ENCODE measurements at regions not wholly inside any gene's neighbourhood (a gene's known extent, or its start where the extent isn't known, plus 50 kb on each side); places are given as distances from the start of the nearest gene placed in this dataset.

DNA sequence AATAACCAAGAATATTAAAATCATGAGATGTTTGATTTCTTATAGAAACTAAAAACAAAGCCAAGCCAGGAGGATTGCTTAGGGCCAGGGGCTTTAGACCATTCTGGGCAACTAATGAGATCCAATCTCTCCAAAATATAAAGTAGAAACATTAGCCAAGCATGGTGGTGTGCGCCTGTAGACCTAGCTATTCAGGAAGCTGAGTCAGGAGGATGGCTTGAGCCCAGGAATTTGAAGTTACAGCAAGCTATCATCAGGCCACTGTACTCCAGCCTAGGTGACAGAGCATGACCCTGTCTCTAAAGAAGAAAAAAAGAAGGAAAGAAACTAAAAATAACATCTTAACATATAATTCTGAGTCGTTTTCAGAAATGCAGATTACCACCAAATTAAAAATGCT lies 96.7 kb downstream of the NAF1 start:
- no peaks in the 10 kb centered on the region for H3F3A ChIP-seq (ENCODE audit: low read length, unreplicated experiment)
- no TSS peak for BruUV-seq (replicated peaks)
- TF ChIP-seq EZH2 (IDR thresholded peaks at IDR 0.05; ENCODE audit: low read length, unreplicated experiment) = no peak
- no peaks in the 10 kb centered on the region for H4K20me1 ChIP-seq (ENCODE audit: low read length)
- H3K4me3 ChIP-seq (ENCODE audit: low read length) = no peak overlapping the region
- no peaks in the 10 kb centered on the region for H3K9me3 ChIP-seq (ENCODE audit: low read length)
- DNase-seq (peak; percentile 17), ATAC-seq (no peak)
- H3K9ac ChIP-seq (ENCODE audit: low read length) = no peak overlapping the region
- H3K27me3 ChIP-seq (ENCODE audit: low read length) = no peaks in the 10 kb centered on the region
- peaks cover 16% of the 10 kb centered on the region for H3K4me1 ChIP-seq (ENCODE audit: insufficient read depth, low read length)
- CTCF ChIA-PET = no interaction called here
- H3K79me2 ChIP-seq (ENCODE audit: low read length) = no peaks in the 10 kb centered on the region
- H3K9me2 ChIP-seq (replicated peaks; ENCODE audit: low read length) = no peaks in the 10 kb centered on the region
- POLR2A ChIA-PET (ENCODE audit: unreplicated experiment) = no interaction called here
- no peak overlapping the region for H3K27ac ChIP-seq (ENCODE audit: low read length)
- intact Hi-C loops (cut with micrococcal nuclease) = no loop called here
- no peak overlapping the region for H3K4me2 ChIP-seq (ENCODE audit: low read length)
- H3K36me3 ChIP-seq (ENCODE audit: low read depth, low read length) = no peaks in the 10 kb centered on the region
- H2AFZ ChIP-seq (ENCODE audit: low read length) = no peak overlapping the region

DNA sequence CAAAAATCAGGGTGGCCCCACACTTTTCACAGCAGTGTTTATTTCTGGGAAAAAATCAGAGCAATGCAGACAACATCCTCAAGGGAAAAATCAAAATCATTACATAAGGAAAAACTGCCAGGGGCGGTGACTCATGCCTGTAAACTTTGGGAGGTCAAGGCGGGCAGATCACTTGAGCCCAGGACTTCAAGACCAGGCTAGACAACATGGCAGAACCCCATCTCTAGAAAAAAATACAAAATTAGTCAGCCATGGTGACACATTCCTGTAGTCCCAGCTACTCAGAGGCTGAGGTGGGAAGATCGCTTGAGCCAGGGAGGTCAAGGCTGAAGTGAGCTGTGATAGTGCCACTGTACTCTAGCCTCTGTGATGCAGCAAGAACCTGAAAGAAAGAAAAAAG lies 102.8 kb downstream of the NAF1 start:
- H3K36me3 ChIP-seq (ENCODE audit: low read depth, low read length) = no peaks in the 10 kb centered on the region
- H4K20me1 ChIP-seq (ENCODE audit: low read length) = no peaks in the 10 kb centered on the region
- H3K9me2 ChIP-seq (replicated peaks; ENCODE audit: low read length) = no peaks in the 10 kb centered on the region
- H3F3A ChIP-seq (ENCODE audit: low read length, unreplicated experiment) = no peaks in the 10 kb centered on the region
- H3K9me3 ChIP-seq (ENCODE audit: low read length) = no peaks in the 10 kb centered on the region
- no peak overlapping the region for H2AFZ ChIP-seq (ENCODE audit: low read length)
- H3K4me2 ChIP-seq (ENCODE audit: low read length) = no peak overlapping the region
- POLR2A ChIA-PET (ENCODE audit: unreplicated experiment) = no interaction called here
- no peak overlapping the region for H3K27ac ChIP-seq (ENCODE audit: low read length)
- CTCF ChIA-PET = no interaction called here
- no peaks in the 10 kb centered on the region for H3K79me2 ChIP-seq (ENCODE audit: low read length)
- ATAC-seq = peak; percentile 85
- peak; percentile 78 for DNase-seq
- no peak overlapping the region for H3K4me3 ChIP-seq (ENCODE audit: low read length)
- intact Hi-C loops (cut with micrococcal nuclease) = no loop called here
- TF ChIP-seq EZH2 (IDR thresholded peaks at IDR 0.05; ENCODE audit: low read length, unreplicated experiment) = no peak
- TF ChIP-seq, protein P1, sequence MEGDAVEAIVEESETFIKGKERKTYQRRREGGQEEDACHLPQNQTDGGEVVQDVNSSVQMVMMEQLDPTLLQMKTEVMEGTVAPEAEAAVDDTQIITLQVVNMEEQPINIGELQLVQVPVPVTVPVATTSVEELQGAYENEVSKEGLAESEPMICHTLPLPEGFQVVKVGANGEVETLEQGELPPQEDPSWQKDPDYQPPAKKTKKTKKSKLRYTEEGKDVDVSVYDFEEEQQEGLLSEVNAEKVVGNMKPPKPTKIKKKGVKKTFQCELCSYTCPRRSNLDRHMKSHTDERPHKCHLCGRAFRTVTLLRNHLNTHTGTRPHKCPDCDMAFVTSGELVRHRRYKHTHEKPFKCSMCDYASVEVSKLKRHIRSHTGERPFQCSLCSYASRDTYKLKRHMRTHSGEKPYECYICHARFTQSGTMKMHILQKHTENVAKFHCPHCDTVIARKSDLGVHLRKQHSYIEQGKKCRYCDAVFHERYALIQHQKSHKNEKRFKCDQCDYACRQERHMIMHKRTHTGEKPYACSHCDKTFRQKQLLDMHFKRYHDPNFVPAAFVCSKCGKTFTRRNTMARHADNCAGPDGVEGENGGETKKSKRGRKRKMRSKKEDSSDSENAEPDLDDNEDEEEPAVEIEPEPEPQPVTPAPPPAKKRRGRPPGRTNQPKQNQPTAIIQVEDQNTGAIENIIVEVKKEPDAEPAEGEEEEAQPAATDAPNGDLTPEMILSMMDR (conservative IDR thresholded peaks at IDR 0.05; ENCODE audit: low read depth, low read length) = no peak
- no peak for TF ChIP-seq EZH2phosphoT487 (IDR thresholded peaks at IDR 0.05; ENCODE audit: borderline replicate concordance, low read length)
- BruUV-seq (replicated peaks) = no TSS peak
- H3K9ac ChIP-seq (ENCODE audit: low read length) = no peak overlapping the region
- peaks cover 10% of the 10 kb centered on the region for H3K4me1 ChIP-seq (ENCODE audit: insufficient read depth, low read length)
- no peaks in the 10 kb centered on the region for H3K27me3 ChIP-seq (ENCODE audit: low read length)

DNA sequence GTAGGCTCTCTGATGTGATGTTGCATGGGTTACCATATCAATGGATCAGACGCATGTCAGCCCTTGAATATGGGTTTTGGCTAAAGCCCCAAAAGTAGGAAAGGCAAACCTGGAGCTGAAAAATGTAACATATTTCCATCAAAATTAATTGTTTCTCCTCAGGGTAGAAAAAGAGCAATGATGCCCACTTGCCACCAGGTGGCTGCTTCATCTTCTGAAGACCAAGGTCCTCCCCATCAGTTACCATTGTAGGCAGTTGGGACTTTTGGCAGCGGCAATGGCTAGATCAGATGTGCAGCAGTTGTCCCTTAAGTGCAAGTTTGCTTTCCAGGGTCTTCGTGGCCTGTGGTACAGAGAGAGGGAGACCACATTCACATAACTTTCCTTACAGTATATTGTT lies 118.2 kb downstream of the NAF1 start:
- Histone ChIP-seq H3K4me3 (ENCODE audit: low read length) (no peak overlapping the region), H3K9me2 (replicated peaks; ENCODE audit: low read length) (no peaks in the 10 kb centered on the region), H2AFZ (ENCODE audit: low read length) (no peak overlapping the region), H3K4me2 (ENCODE audit: low read length) (no peak overlapping the region), H3K36me3 (ENCODE audit: low read depth, low read length) (no peaks in the 10 kb centered on the region), H3F3A (ENCODE audit: low read length, unreplicated experiment) (no peaks in the 10 kb centered on the region), H3K79me2 (ENCODE audit: low read length) (no peaks in the 10 kb centered on the region), H4K20me1 (ENCODE audit: low read length) (no peaks in the 10 kb centered on the region), H3K27me3 (ENCODE audit: low read length) (no peaks in the 10 kb centered on the region), H3K9me3 (ENCODE audit: low read length) (no peaks in the 10 kb centered on the region), H3K27ac (ENCODE audit: low read length) (no peak overlapping the region), H3K4me1 (ENCODE audit: insufficient read depth, low read length) (no peaks in the 10 kb centered on the region), H3K9ac (ENCODE audit: low read length) (no peak overlapping the region)
- peak; percentile 51 for DNase-seq
- TF ChIP-seq, protein P1 (conservative IDR thresholded peaks at IDR 0.05; ENCODE audit: low read depth, low read length) = peak; percentile 64
- TF ChIP-seq EZH2 (IDR thresholded peaks at IDR 0.05; ENCODE audit: low read length, unreplicated experiment) (no peak), EZH2phosphoT487 (IDR thresholded peaks at IDR 0.05; ENCODE audit: borderline replicate concordance, low read length) (no peak)
- ATAC-seq = peak; percentile 73
- POLR2A ChIA-PET (ENCODE audit: unreplicated experiment) = no interaction called here
- BruUV-seq (replicated peaks) = no TSS peak
- CTCF ChIA-PET = interaction anchor here (0.6 to 1.8 kb wide), 2 partner anchors 285 to 1568 kb away, joined by 3 to 7 read pairs; no protein-coding TSS in a partner anchor
- intact Hi-C loops (cut with micrococcal nuclease) = loop anchor here (1.0 to 10.0 kb wide), 4 partner anchors 59 to 500 kb away; partner anchors contain the start of gene NPY1R

Measured in PC-3 (cell line).